ENCODE measurements at regions not wholly inside any gene's neighbourhood (a gene's known extent, or its start where the extent isn't known, plus 50 kb on each side); places are given as distances from the start of the nearest gene placed in this dataset.

DNA sequence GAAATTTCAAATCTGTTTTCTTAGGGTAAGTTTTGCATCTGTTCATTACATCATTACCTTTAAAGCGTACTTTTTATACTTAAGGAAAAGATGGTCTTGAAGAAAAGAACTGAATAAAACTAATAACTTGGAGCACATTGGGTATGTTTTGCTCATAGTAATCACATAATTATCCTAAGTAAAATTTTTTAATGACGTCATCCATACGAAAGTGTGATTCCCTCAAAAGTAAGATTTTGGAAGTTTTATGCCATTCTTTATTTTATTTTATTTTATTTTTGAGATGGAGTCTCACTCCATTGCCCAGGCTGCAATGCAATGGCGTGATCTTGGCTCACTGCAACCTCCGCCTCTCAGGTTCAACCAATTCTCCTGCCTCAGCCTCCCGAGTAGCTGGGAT, 1516.6 kb upstream of the TENM3 start:
- no peak for ATAC-seq (ENCODE audit: insufficient read depth, low FRiP score)
- no peaks in the 10 kb centered on the region for H3K4me1 ChIP-seq (ENCODE audit: control insufficient read depth in 5 of 5, insufficient read depth in 5 of 5, low read length in 5 of 5)
- no peak overlapping the region for H3K4me3 ChIP-seq
- no peak overlapping the region for H3K9ac ChIP-seq (ENCODE audit: insufficient read depth in 1 of 2, low read length in 2 of 2)
- H3K36me3 ChIP-seq (ENCODE audit: control insufficient read depth in 4 of 4, insufficient read depth in 4 of 4, low read length in 4 of 4) = no peaks in the 10 kb centered on the region
- H3K27me3 ChIP-seq (ENCODE audit: control insufficient read depth in 3 of 3, insufficient read depth in 3 of 3, low read length in 2 of 3) = no peaks in the 10 kb centered on the region
- H3K27ac ChIP-seq (ENCODE audit: low read depth in 1 of 2, low read length in 1 of 2) = no peak overlapping the region
- TF ChIP-seq, protein P1, sequence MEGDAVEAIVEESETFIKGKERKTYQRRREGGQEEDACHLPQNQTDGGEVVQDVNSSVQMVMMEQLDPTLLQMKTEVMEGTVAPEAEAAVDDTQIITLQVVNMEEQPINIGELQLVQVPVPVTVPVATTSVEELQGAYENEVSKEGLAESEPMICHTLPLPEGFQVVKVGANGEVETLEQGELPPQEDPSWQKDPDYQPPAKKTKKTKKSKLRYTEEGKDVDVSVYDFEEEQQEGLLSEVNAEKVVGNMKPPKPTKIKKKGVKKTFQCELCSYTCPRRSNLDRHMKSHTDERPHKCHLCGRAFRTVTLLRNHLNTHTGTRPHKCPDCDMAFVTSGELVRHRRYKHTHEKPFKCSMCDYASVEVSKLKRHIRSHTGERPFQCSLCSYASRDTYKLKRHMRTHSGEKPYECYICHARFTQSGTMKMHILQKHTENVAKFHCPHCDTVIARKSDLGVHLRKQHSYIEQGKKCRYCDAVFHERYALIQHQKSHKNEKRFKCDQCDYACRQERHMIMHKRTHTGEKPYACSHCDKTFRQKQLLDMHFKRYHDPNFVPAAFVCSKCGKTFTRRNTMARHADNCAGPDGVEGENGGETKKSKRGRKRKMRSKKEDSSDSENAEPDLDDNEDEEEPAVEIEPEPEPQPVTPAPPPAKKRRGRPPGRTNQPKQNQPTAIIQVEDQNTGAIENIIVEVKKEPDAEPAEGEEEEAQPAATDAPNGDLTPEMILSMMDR (IDR thresholded peaks at IDR 0.05; ENCODE audit: control extremely low read depth, extremely low read depth) = no peak
- WGBS, 2 donors = 78 to 83% methylated on average over 6 of the region's 6 CpGs
- no peak for DNase-seq
- peaks cover 0 to 3% (median 0%) of the 10 kb centered on the region in 4 donors for H3K9me3 ChIP-seq (ENCODE audit: control insufficient read depth in 4 of 4, insufficient read depth in 3 of 4, low read length in 3 of 4)

DNA sequence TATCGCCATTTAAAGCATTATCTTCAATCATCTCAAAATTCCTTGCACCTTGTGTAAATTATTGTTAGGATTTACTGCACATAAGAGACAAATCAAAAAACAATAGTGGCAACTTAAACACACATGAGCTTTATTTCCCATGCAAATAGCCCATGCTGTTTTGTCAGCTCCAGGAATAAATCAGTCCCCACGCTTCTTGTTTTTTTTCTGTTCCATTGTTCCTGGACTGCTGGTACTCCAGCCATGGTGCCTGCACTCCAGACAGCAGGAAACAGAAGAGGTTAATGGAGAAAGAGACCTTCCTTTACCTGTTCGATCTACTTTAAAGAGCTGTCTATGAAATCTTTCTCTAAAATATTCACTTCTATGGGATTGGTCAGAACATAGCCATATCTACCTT, 1515.7 kb upstream of the TENM3 start:
- ATAC-seq (ENCODE audit: insufficient read depth, low FRiP score) (no peak), DNase-seq (no peak)
- no peaks in the 10 kb centered on the region for H3K27me3 ChIP-seq (ENCODE audit: control insufficient read depth in 3 of 3, insufficient read depth in 3 of 3, low read length in 2 of 3)
- peaks cover 0 to 3% (median 0%) of the 10 kb centered on the region in 4 donors for H3K9me3 ChIP-seq (ENCODE audit: control insufficient read depth in 4 of 4, insufficient read depth in 3 of 4, low read length in 3 of 4)
- no peak overlapping the region for H3K9ac ChIP-seq (ENCODE audit: insufficient read depth in 1 of 2, low read length in 2 of 2)
- TF ChIP-seq, protein P1 (IDR thresholded peaks at IDR 0.05; ENCODE audit: control extremely low read depth, extremely low read depth) = no peak
- H3K4me1 ChIP-seq (ENCODE audit: control insufficient read depth in 5 of 5, insufficient read depth in 5 of 5, low read length in 5 of 5) = no peaks in the 10 kb centered on the region
- H3K36me3 ChIP-seq (ENCODE audit: control insufficient read depth in 4 of 4, insufficient read depth in 4 of 4, low read length in 4 of 4) = no peaks in the 10 kb centered on the region
- WGBS, 2 donors = 40 to 71% methylated on average over 3 of the region's 3 CpGs
- no peak overlapping the region for H3K27ac ChIP-seq (ENCODE audit: low read depth in 1 of 2, low read length in 1 of 2)
- H3K4me3 ChIP-seq = no peak overlapping the region

DNA sequence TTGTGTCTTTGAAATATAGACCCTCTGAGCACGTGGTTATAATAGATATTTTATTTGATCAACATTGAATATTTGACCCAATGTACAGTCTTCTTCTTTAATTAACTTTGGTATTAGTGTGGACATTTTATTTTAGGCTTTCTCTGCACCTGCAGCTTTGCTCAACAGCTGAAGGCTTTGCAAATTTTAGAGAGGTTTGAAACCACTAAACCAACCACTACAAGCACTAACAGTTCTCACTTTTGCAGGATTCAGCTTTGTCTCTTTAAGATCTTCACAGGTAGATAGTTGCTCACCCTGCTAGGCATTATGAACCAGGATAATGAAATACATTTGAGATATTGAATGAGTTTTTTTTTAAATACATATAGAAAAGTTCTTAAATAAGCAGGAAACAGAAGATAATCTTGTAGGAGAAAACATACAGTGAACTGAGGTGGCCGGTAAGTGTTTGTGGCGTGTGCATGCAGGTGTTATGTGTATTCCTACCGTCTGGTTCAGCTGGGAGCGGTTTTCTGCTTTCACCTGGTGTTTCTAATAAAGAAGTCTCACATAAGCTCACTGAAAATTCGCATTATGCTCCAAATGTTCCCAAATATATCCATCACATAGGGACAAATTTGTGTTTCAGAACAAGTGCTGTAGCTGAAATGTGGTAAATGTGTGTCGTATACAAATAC, 1508.3 kb upstream of the TENM3 start:
- 78 to 82% methylated on average over 7 of the region's 7 CpGs for WGBS, 2 donors
- DNase-seq (no peak), ATAC-seq (ENCODE audit: insufficient read depth, low FRiP score) (no peak)
- Histone ChIP-seq H3K9ac (ENCODE audit: insufficient read depth in 1 of 2, low read length in 2 of 2) (no peak overlapping the region), H3K4me1 (ENCODE audit: control insufficient read depth in 5 of 5, insufficient read depth in 5 of 5, low read length in 5 of 5) (no peaks in the 10 kb centered on the region), H3K27ac (ENCODE audit: low read depth in 1 of 2, low read length in 1 of 2) (no peak overlapping the region), H3K36me3 (ENCODE audit: control insufficient read depth in 4 of 4, insufficient read depth in 4 of 4, low read length in 4 of 4) (no peaks in the 10 kb centered on the region), H3K4me3 (no peak overlapping the region), H3K27me3 (ENCODE audit: control insufficient read depth in 3 of 3, insufficient read depth in 3 of 3, low read length in 2 of 3) (no peaks in the 10 kb centered on the region), H3K9me3 (ENCODE audit: control insufficient read depth in 4 of 4, insufficient read depth in 3 of 4, low read length in 3 of 4) (peaks cover 0 to 4% (median 0%) of the 10 kb centered on the region in 4 donors)
- TF ChIP-seq, protein P1 (IDR thresholded peaks at IDR 0.05; ENCODE audit: control extremely low read depth, extremely low read depth) = no peak

DNA sequence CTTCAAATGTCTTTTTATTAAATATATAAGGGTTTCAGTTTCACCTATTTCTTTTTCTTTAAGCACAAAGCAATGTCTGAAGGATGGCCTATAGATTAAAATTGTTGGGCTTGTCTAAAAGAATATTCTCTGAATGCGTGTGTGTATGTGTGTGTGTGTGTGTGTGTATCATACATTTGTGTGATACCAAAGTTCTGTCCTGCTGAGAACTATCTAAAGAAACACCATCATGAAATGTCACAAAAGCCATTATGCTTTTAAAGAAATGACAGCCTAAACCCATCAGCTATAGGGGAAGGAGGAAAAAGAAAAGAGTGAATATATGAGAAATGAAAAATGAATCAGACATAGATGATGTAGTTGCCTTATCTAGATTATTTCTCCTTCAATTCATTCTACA, 1501.5 kb upstream of the TENM3 start:
- H3K9me3 ChIP-seq (ENCODE audit: control insufficient read depth in 4 of 4, insufficient read depth in 3 of 4, low read length in 3 of 4) = peaks cover 0 to 4% (median 0%) of the 10 kb centered on the region in 4 donors
- H3K4me1 ChIP-seq (ENCODE audit: control insufficient read depth in 5 of 5, insufficient read depth in 5 of 5, low read length in 5 of 5) = no peaks in the 10 kb centered on the region
- H3K9ac ChIP-seq (ENCODE audit: insufficient read depth in 1 of 2, low read length in 2 of 2) = no peak overlapping the region
- DNase-seq (no peak), ATAC-seq (ENCODE audit: insufficient read depth, low FRiP score) (no peak)
- no peak overlapping the region for H3K4me3 ChIP-seq
- H3K36me3 ChIP-seq (ENCODE audit: control insufficient read depth in 4 of 4, insufficient read depth in 4 of 4, low read length in 4 of 4) = no peaks in the 10 kb centered on the region
- H3K27ac ChIP-seq (ENCODE audit: low read depth in 1 of 2, low read length in 1 of 2) = no peak overlapping the region
- WGBS, 2 donors = 78 to 86% methylated on average over 1 of the region's 1 CpG
- TF ChIP-seq, protein P1 (IDR thresholded peaks at IDR 0.05; ENCODE audit: control extremely low read depth, extremely low read depth) = no peak
- no peaks in the 10 kb centered on the region for H3K27me3 ChIP-seq (ENCODE audit: control insufficient read depth in 3 of 3, insufficient read depth in 3 of 3, low read length in 2 of 3)
